ENCODE measurements at regions not wholly inside any gene's neighbourhood (a gene's known extent, or its start where the extent isn't known, plus 50 kb on each side); places are given as distances from the start of the nearest gene placed in this dataset.

GRCh38 chr1:166221316-166221715, 54.5 kb upstream of the FAM78B start:
- no peak for ATAC-seq

- ATAC-seq, result no peak
These were observed 67.1 kb upstream of the FAM78B start for GRCh38 chr1:166233750-166234366.

- ATAC-seq, result no peak
These were observed 68.9 kb upstream of the FAM78B start for GRCh38 chr1:166235728-166236127.

- ATAC-seq, result no peak
These were observed 70.9 kb upstream of the FAM78B start for GRCh38 chr1:166237675-166238074.

GRCh38 chr1:166253076-166253779, 86.4 kb upstream of the FAM78B start:
- no peak for ATAC-seq

GRCh38 chr1:166258017-166258416, 91.2 kb upstream of the FAM78B start:
- ATAC-seq, result no peak

- ATAC-seq, result no peak
These were observed 94.7 kb upstream of the FAM78B start for GRCh38 chr1:166261511-166261910.

GRCh38 chr1:166270476-166271150, 103.8 kb upstream of the FAM78B start:
- ATAC-seq, result no peak

- no peak for ATAC-seq
These were observed 104.3 kb upstream of the FAM78B start for GRCh38 chr1:166271151-166271538.

- no peak for ATAC-seq
These were observed 105.4 kb upstream of the FAM78B start for GRCh38 chr1:166272155-166272554.

- ATAC-seq, result no peak
These were observed 106.0 kb upstream of the FAM78B start for GRCh38 chr1:166272851-166273250.

GRCh38 chr1:166273618-166274017, 106.8 kb upstream of the FAM78B start:
- no peak for ATAC-seq

GRCh38 chr1:166282391-166283137, 115.8 kb upstream of the FAM78B start:
- ATAC-seq, result no peak

- no peak for ATAC-seq
These were observed 116.4 kb upstream of the FAM78B start for GRCh38 chr1:166283190-166283589.

GRCh38 chr1:166283600-166283999, 116.8 kb upstream of the FAM78B start:
- no peak for ATAC-seq

- ATAC-seq, result no peak
These were observed 122.7 kb upstream of the FAM78B start for GRCh38 chr1:166289309-166290050.

- ATAC-seq, result no peak
These were observed 128.9 kb upstream of the FAM78B start for GRCh38 chr1:166295656-166296055.

GRCh38 chr1:166297993-166298392, 131.2 kb upstream of the FAM78B start:
- no peak for ATAC-seq

- ATAC-seq, result no peak
These were observed 134.0 kb upstream of the FAM78B start for GRCh38 chr1:166300767-166301166.

- no peak for ATAC-seq
These were observed 136.4 kb upstream of the FAM78B start for GRCh38 chr1:166302989-166303758.

GRCh38 chr1:166304131-166304530, 137.3 kb upstream of the FAM78B start:
- ATAC-seq, result no peak

GRCh38 chr1:166305371-166305770, 138.6 kb upstream of the FAM78B start:
- no peak for ATAC-seq

Measured in activated CD4-positive, CD25-positive, alpha-beta regulatory T cell treated with anti-CD3 and anti-CD28 coated beads, Interleukin-2, amount 50 U/mL, for 24 hours (primary cell).